ENCODE measurements at regions not wholly inside any gene's neighbourhood (a gene's known extent, or its start where the extent isn't known, plus 50 kb on each side); places are given as distances from the start of the nearest gene placed in this dataset.

- no peaks in the 10 kb centered on the region for H3K9me2 ChIP-seq (ENCODE audit: low read depth, low read length)
- no peak overlapping the region for H3K4me3 ChIP-seq (ENCODE audit: low read depth, low read length, poor library complexity, severe bottlenecking)
- TF ChIP-seq EZH2 (IDR thresholded peaks at IDR 0.05; ENCODE audit: borderline replicate concordance, low read length): no peak
- TF ChIP-seq CTCF (IDR thresholded peaks at IDR 0.05; ENCODE audit: low read length): no peak
- no peaks in the 10 kb centered on the region for H3K9me3 ChIP-seq (ENCODE audit: low read length)
- no peaks in the 10 kb centered on the region for H3K36me3 ChIP-seq (ENCODE audit: insufficient read depth, low read length)
- H3K27ac ChIP-seq (ENCODE audit: low read depth, low read length, poor library complexity, severe bottlenecking): no peak overlapping the region
- H3K9ac ChIP-seq (ENCODE audit: low read length): no peak overlapping the region
- no peak overlapping the region for H3K4me2 ChIP-seq (ENCODE audit: low read length)
- H3F3A ChIP-seq (ENCODE audit: insufficient read depth, low read length): no peaks in the 10 kb centered on the region
- no peaks in the 10 kb centered on the region for H3K27me3 ChIP-seq (ENCODE audit: insufficient read depth, low read length)
- no peak overlapping the region for H2AFZ ChIP-seq (ENCODE audit: low read length)
- H4K20me1 ChIP-seq (ENCODE audit: insufficient read depth, low read length): no peaks in the 10 kb centered on the region
- no peaks in the 10 kb centered on the region for H3K4me1 ChIP-seq (ENCODE audit: insufficient read depth, low read length, severe bottlenecking)
- H3K79me2 ChIP-seq (ENCODE audit: insufficient read depth, low read length): no peaks in the 10 kb centered on the region
These were observed 870.1 kb downstream of the BRINP3 start for GRCh38 chr1:189607477-189608096.

GRCh38 chr1:189609167-189609566, 868.5 kb downstream of the BRINP3 start:
- Histone ChIP-seq H3K4me3 (ENCODE audit: low read depth, low read length, poor library complexity, severe bottlenecking) (no peak overlapping the region), H3K79me2 (ENCODE audit: insufficient read depth, low read length) (no peaks in the 10 kb centered on the region), H3K9me2 (ENCODE audit: low read depth, low read length) (no peaks in the 10 kb centered on the region), H3K36me3 (ENCODE audit: insufficient read depth, low read length) (no peaks in the 10 kb centered on the region), H4K20me1 (ENCODE audit: insufficient read depth, low read length) (no peaks in the 10 kb centered on the region), H3K27ac (ENCODE audit: low read depth, low read length, poor library complexity, severe bottlenecking) (no peak overlapping the region), H3K4me1 (ENCODE audit: insufficient read depth, low read length, severe bottlenecking) (no peaks in the 10 kb centered on the region), H2AFZ (ENCODE audit: low read length) (no peak overlapping the region), H3K9me3 (ENCODE audit: low read length) (no peaks in the 10 kb centered on the region), H3K9ac (ENCODE audit: low read length) (no peak overlapping the region), H3F3A (ENCODE audit: insufficient read depth, low read length) (no peaks in the 10 kb centered on the region), H3K27me3 (ENCODE audit: insufficient read depth, low read length) (no peaks in the 10 kb centered on the region), H3K4me2 (ENCODE audit: low read length) (no peak overlapping the region)
- TF ChIP-seq CTCF (IDR thresholded peaks at IDR 0.05; ENCODE audit: low read length): no peak
- TF ChIP-seq EZH2 (IDR thresholded peaks at IDR 0.05; ENCODE audit: borderline replicate concordance, low read length): no peak

GRCh38 chr1:189616893-189617292, 860.8 kb downstream of the BRINP3 start:
- no peaks in the 10 kb centered on the region for H3K79me2 ChIP-seq (ENCODE audit: insufficient read depth, low read length)
- no peaks in the 10 kb centered on the region for H3K4me1 ChIP-seq (ENCODE audit: insufficient read depth, low read length, severe bottlenecking)
- H3F3A ChIP-seq (ENCODE audit: insufficient read depth, low read length): no peaks in the 10 kb centered on the region
- no peak overlapping the region for H2AFZ ChIP-seq (ENCODE audit: low read length)
- no peak overlapping the region for H3K4me3 ChIP-seq (ENCODE audit: low read depth, low read length, poor library complexity, severe bottlenecking)
- H4K20me1 ChIP-seq (ENCODE audit: insufficient read depth, low read length): no peaks in the 10 kb centered on the region
- no peak for TF ChIP-seq CTCF (IDR thresholded peaks at IDR 0.05; ENCODE audit: low read length)
- no peak for TF ChIP-seq EZH2 (IDR thresholded peaks at IDR 0.05; ENCODE audit: borderline replicate concordance, low read length)
- H3K27me3 ChIP-seq (ENCODE audit: insufficient read depth, low read length): no peaks in the 10 kb centered on the region
- no peaks in the 10 kb centered on the region for H3K9me2 ChIP-seq (ENCODE audit: low read depth, low read length)
- no peaks in the 10 kb centered on the region for H3K9me3 ChIP-seq (ENCODE audit: low read length)
- H3K36me3 ChIP-seq (ENCODE audit: insufficient read depth, low read length): no peaks in the 10 kb centered on the region
- H3K9ac ChIP-seq (ENCODE audit: low read length): no peak overlapping the region
- no peak overlapping the region for H3K4me2 ChIP-seq (ENCODE audit: low read length)
- H3K27ac ChIP-seq (ENCODE audit: low read depth, low read length, poor library complexity, severe bottlenecking): no peak overlapping the region
